ENCODE measurements at regions not wholly inside any gene's neighbourhood (a gene's known extent, or its start where the extent isn't known, plus 50 kb on each side); places are given as distances from the start of the nearest gene placed in this dataset.
"Not testable (repeated sequence)": the region's sequence is repeated elsewhere in the genome, so short reads cannot be mapped to it uniquely, and the experiment has no call there.

- TF ChIP-seq ATOH8 (CRISPR knock-in tag; IDR thresholded peaks at IDR 0.05; ENCODE audit: low read depth) (no peak), JUNB (IDR thresholded peaks at IDR 0.05) (no peak)
Measured at GRCh38 chr3:128545120-128545752, 52.2 kb upstream of the GATA2 start (continued).

GRCh38 chr3:128544190-128544589 is 51.2 kb upstream of the GATA2 start:
- no peak for ATAC-seq
- no peak for FAIRE-seq
- H3K9me3 ChIP-seq, result peaks cover 7% of the 10 kb centered on the region; the same call in 1 of the 3 replicates
- no peaks in the 10 kb centered on the region for H3K4me1 ChIP-seq
- no peak for DNase-seq (ENCODE audit: low read depth in 1 of 2, low spot score in 1 of 2)
- H3K27ac ChIP-seq, result no peak overlapping the region
- ChIA-PET POLR2A (no interaction called here), CTCF (no interaction called here)
- H3K4me3 ChIP-seq, result no peak overlapping the region
- TF ChIP-seq ESRRA (IDR thresholded peaks at IDR 0.05; ENCODE audit: borderline replicate concordance, low read length) (no peak), MAFK (IDR thresholded peaks at IDR 0.05; ENCODE audit: partially characterized antibody) (no peak), TP53 (CRISPR knock-in tag; IDR thresholded peaks at IDR 0.05) (no peak), REST (IDR thresholded peaks at IDR 0.05) (no peak), HMGXB4 (CRISPR knock-in tag; IDR thresholded peaks at IDR 0.05; ENCODE audit: borderline replicate concordance) (no peak), CHD4 (IDR thresholded peaks at IDR 0.05; ENCODE audit: borderline replicate concordance) (no peak), ATOH8 (CRISPR knock-in tag; IDR thresholded peaks at IDR 0.05; ENCODE audit: low read depth) (no peak), FOSB (CRISPR knock-in tag; IDR thresholded peaks at IDR 0.05) (no peak), NFE2L2 (conservative IDR thresholded peaks at IDR 0.05; ENCODE audit: low read length) (no peak), RARB (CRISPR knock-in tag; IDR thresholded peaks at IDR 0.05) (no peak), NR3C1 (IDR thresholded peaks at IDR 0.05) (no peak), MAX (IDR thresholded peaks at IDR 0.05) (no peak)
- TF ChIP-seq, protein P1, sequence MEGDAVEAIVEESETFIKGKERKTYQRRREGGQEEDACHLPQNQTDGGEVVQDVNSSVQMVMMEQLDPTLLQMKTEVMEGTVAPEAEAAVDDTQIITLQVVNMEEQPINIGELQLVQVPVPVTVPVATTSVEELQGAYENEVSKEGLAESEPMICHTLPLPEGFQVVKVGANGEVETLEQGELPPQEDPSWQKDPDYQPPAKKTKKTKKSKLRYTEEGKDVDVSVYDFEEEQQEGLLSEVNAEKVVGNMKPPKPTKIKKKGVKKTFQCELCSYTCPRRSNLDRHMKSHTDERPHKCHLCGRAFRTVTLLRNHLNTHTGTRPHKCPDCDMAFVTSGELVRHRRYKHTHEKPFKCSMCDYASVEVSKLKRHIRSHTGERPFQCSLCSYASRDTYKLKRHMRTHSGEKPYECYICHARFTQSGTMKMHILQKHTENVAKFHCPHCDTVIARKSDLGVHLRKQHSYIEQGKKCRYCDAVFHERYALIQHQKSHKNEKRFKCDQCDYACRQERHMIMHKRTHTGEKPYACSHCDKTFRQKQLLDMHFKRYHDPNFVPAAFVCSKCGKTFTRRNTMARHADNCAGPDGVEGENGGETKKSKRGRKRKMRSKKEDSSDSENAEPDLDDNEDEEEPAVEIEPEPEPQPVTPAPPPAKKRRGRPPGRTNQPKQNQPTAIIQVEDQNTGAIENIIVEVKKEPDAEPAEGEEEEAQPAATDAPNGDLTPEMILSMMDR (IDR thresholded peaks at IDR 0.05), result no peak
- no peak overlapping the region for H3K4me2 ChIP-seq

- FAIRE-seq; H3K4me1 ChIP-seq; H3K4me2 ChIP-seq; ATAC-seq; H3K4me3 ChIP-seq; CTCF ChIA-PET; H3K9me3 ChIP-seq; DNase-seq (ENCODE audit: low read depth in 1 of 2, low spot score in 1 of 2); H3K27ac ChIP-seq; POLR2A ChIA-PET: not testable (repeated sequence)
- 10% methylated on average over 6 of the region's 6 CpGs for WGBS (ENCODE audit: missing lambda C conversion rate)
Measured at GRCh38 chr3:128543570-128544174, 50.7 kb upstream of the GATA2 start.
